Lower lobe of right lung (tissue), 2 donors: ENCODE measurements at regions not wholly inside any gene's neighbourhood (a gene's known extent, or its start where the extent isn't known, plus 50 kb on each side); places are given as distances from the start of the nearest gene placed in this dataset.

Source experiments
- ATAC-seq, 2 donors: fragments of 200-7000 bp; cut with Tn5 transposase; one replicate each; pipeline ENCODE4 v1.9.1; 2020 to 2022; ENCODE audit warnings: mild to moderate bottlenecking in 2 of 2, moderate library complexity in 2 of 2
- DNase-seq: peaks from one replicate; pipeline ENCODE4 v3.0.0-alpha.2; 2020
- H3K27ac ChIP-seq: fragments of 200-600 bp; one replicate; pipeline ENCODE4 v1.8.0; 2022
- H3K27me3 ChIP-seq: fragments of 200-600 bp; one replicate; pipeline ENCODE4 v1.8.0; 2022; ENCODE audit warnings: low read depth
- H3K36me3 ChIP-seq: fragments of 200-600 bp; one replicate; pipeline ENCODE4 v1.8.0; 2022; ENCODE audit warnings: mild to moderate bottlenecking
- H3K4me1 ChIP-seq: fragments of 200-600 bp; one replicate; pipeline ENCODE4 v1.8.0; 2022
- H3K4me3 ChIP-seq: fragments of 200-600 bp; one replicate; pipeline ENCODE4 v1.8.0; 2022; ENCODE audit warnings: mild to moderate bottlenecking
- H3K9me3 ChIP-seq: fragments of 200-600 bp; one replicate; pipeline ENCODE4 v1.8.0; 2022
- intact Hi-C: fragments of 100-400 bp; cut with DNase I; formaldehyde crosslinking; loops from one replicate; pipeline ENCODE4 v1.11.0; 2022
- TF ChIP-seq, protein P1 (sequence below): fragments of 200-600 bp; IDR thresholded peaks from one replicate; pipeline ENCODE4 v1.8.0; 2022; ENCODE audit warnings: antibody characterized with exemption, mild to moderate bottlenecking
- donor health status: DM: no; HTN: yes; CAD: no; lungs with severe emphysema.

DNA sequence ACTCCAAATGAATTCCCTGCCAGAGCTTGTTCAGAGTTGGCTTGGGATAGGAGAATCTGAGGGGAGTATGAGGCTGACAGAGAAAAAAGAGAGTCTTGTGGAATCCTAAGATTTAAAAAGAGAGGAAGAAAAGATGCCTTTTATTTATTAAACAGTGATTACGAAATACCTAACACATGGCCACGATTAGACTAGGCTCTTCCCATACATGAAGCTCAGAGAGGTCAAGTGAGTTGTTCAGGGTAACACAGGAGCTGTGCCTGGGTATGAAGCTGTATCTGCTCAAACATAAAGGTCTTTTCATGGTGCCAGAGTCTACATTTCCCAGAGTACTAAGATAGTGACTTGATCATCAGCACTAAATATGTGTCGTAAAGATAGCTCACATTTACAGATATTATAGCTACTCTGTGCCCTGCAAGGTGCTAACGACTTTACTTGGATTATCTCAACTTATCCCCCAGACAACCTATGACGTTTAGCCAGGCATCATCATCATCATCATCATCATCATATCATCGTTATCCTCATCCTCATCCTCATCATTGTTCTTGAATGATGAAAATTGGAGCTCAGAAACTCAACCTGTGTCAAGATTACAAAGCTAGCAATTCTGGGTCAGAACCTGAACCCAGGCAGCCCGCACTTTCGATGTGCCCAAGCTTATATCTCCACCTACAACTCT is 500.8 kb downstream of the NPIPA7 start:
- intact Hi-C loops, result no loop called here
- H3K27ac ChIP-seq, result no peak overlapping the region
- H3K36me3 ChIP-seq, result no peaks in the 10 kb centered on the region
- no peaks in the 10 kb centered on the region for H3K9me3 ChIP-seq
- TF ChIP-seq, protein P1, sequence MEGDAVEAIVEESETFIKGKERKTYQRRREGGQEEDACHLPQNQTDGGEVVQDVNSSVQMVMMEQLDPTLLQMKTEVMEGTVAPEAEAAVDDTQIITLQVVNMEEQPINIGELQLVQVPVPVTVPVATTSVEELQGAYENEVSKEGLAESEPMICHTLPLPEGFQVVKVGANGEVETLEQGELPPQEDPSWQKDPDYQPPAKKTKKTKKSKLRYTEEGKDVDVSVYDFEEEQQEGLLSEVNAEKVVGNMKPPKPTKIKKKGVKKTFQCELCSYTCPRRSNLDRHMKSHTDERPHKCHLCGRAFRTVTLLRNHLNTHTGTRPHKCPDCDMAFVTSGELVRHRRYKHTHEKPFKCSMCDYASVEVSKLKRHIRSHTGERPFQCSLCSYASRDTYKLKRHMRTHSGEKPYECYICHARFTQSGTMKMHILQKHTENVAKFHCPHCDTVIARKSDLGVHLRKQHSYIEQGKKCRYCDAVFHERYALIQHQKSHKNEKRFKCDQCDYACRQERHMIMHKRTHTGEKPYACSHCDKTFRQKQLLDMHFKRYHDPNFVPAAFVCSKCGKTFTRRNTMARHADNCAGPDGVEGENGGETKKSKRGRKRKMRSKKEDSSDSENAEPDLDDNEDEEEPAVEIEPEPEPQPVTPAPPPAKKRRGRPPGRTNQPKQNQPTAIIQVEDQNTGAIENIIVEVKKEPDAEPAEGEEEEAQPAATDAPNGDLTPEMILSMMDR, result no peak
- H3K27me3 ChIP-seq, result peaks cover 5% of the 10 kb centered on the region
- H3K4me3 ChIP-seq, result no peak overlapping the region
- ATAC-seq (no peak), DNase-seq (no peak)
- H3K4me1 ChIP-seq, result no peaks in the 10 kb centered on the region

DNA sequence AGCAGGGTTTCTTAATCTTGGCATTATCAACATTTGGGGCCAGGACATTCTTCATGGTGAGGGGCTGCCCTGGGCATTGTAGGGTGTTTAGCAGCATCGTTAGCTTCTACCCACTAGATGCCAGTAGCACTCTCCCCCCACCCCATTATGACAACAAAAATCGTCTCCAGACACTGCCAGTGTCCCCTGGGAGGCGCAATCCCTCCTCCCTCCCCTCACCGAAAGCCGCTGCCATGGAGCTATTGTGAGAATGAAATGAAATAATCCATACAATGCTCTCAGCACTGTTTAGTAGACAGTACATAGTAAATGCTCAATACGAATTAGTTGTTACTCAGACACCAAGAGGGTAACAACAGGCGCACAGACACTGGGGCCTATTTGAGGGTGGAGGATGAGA is 502.9 kb downstream of the NPIPA7 start:
- intact Hi-C loops, result no loop called here
- Histone ChIP-seq H3K9me3 (no peaks in the 10 kb centered on the region), H3K27ac (no peak overlapping the region), H3K4me3 (no peak overlapping the region), H3K36me3 (no peaks in the 10 kb centered on the region), H3K4me1 (no peaks in the 10 kb centered on the region), H3K27me3 (peaks cover 5% of the 10 kb centered on the region)
- DNase-seq (no peak), ATAC-seq (no peak)
- TF ChIP-seq, protein P1, result no peak

- DNase-seq, result no peak
- Histone ChIP-seq H3K36me3 (no peaks in the 10 kb centered on the region), H3K4me1 (no peaks in the 10 kb centered on the region), H3K27me3 (no peaks in the 10 kb centered on the region), H3K27ac (no peak overlapping the region), H3K4me3 (no peak overlapping the region), H3K9me3 (no peaks in the 10 kb centered on the region)
- no peak for ATAC-seq
- intact Hi-C loops, result no loop called here
- TF ChIP-seq, protein P1, result no peak
Measured at GRCh38 chr16:16882766-16883165, 503.8 kb downstream of the NPIPA7 start.

DNA sequence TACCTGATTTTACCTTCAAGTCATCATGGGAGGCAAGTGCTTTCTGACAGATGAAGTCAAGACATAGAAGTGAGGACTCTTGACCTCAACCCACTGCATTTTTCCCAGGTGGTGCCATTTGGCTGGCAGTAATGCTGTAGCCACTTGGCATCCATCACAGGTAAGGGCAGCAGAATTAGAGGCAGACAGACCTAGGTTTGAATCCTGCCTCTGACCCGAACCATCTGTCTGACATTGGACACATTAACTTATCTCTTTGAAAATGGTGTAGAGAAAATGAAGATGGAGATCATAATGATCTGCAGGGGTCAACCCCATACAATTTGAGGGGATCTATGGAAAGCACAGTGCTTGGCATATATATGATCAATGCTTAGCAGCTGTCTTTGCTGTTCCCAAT is 505.5 kb downstream of the NPIPA7 start:
- H3K27ac ChIP-seq, result no peak overlapping the region
- no peak for ATAC-seq
- H3K27me3 ChIP-seq, result no peaks in the 10 kb centered on the region
- no peak overlapping the region for H3K4me3 ChIP-seq
- H3K4me1 ChIP-seq, result no peaks in the 10 kb centered on the region
- no peaks in the 10 kb centered on the region for H3K9me3 ChIP-seq
- TF ChIP-seq, protein P1, result no peak
- no peak for DNase-seq
- H3K36me3 ChIP-seq, result no peaks in the 10 kb centered on the region
- intact Hi-C loops, result no loop called here

DNA sequence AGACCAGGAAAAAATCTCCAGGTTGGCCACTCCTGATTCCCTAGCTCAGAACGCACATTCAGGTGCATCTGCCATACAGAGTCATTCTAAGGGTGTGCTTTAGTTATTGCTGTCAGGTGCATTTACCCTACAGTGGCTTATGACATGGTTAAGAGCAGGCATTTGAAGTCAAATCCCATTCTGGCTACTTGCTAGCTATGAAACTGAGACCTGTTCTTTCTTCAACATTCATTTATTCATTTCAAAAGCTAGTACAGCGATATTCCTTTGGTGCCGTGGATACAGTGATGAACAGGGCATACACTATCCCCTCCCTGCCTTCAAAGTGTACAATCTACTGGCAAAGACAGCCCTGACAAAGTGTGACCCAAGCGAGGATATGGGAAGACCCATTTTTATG is 508.3 kb downstream of the NPIPA7 start:
- intact Hi-C loops, result no loop called here
- DNase-seq (no peak), ATAC-seq (no peak)
- H3K27ac ChIP-seq, result no peak overlapping the region
- TF ChIP-seq, protein P1, result no peak
- no peak overlapping the region for H3K4me3 ChIP-seq
- no peaks in the 10 kb centered on the region for H3K9me3 ChIP-seq
- no peaks in the 10 kb centered on the region for H3K36me3 ChIP-seq
- H3K27me3 ChIP-seq, result no peaks in the 10 kb centered on the region
- no peaks in the 10 kb centered on the region for H3K4me1 ChIP-seq

DNA sequence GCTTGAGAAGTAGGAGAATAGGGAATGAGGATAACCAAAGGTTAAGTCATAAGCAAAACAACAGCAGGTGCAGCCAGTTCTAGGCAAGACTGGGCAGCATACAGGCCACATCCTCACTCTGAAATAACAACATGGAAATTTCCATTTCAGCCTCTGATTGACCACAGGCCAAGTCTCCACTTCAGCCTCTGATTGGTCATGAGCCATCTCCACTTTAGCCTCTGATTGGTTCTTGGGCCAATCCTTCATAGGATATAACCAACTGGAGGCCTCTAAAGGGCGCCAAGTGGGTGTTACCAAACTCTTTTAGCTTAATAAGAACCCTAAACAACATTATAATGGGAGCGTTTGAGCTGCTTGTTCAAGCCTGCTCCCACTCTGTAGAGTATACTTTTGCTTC is 512.0 kb downstream of the NPIPA7 start:
- DNase-seq (no peak), ATAC-seq (no peak)
- intact Hi-C loops, result no loop called here
- TF ChIP-seq, protein P1, result no peak
- no peak overlapping the region for H3K4me3 ChIP-seq
- H3K36me3 ChIP-seq, result no peaks in the 10 kb centered on the region
- no peaks in the 10 kb centered on the region for H3K9me3 ChIP-seq
- no peak overlapping the region for H3K27ac ChIP-seq
- no peaks in the 10 kb centered on the region for H3K27me3 ChIP-seq
- no peaks in the 10 kb centered on the region for H3K4me1 ChIP-seq
